CD4-positive, alpha-beta T cell treated with Interleukin-1 beta for 1 hour (primary cell): ENCODE measurements at regions not wholly inside any gene's neighbourhood (a gene's known extent, or its start where the extent isn't known, plus 50 kb on each side); places are given as distances from the start of the nearest gene placed in this dataset.

Experiments used
- DNase-seq, 2 donors: peaks; one replicate each; pipeline ENCODE4 v3.0.0-alpha.2; 2020 to 2022

GRCh38 chr2:191738003-191738402, 60.1 kb downstream of the NABP1 start:
- DNase-seq, result no peak

- no peak for DNase-seq
Measured at GRCh38 chr2:191738667-191739066, 60.7 kb downstream of the NABP1 start.

DNA sequence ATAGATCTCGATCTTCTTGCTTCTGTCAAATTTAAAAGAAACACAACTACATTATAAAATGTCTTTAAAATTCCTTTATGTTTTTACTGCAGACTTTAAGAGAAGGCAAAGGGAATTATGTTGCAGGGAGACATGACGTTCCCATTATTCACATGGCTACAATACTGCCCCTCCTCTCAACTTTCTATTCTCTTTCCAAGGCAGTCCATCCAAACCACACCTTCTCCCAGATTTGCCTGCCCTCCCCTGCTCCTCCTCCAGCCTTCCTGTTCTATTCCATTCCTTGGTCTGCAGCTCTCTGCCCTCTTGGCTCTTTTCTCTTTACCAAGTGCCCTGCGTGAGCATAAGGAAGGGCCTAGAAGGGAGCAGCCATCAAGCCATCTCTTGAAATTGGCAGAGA, 61.3 kb downstream of the NABP1 start:
- no peak for DNase-seq

- DNase-seq, result peak; percentile 12 to 56
Measured at GRCh38 chr2:191740016-191740419, 62.1 kb downstream of the NABP1 start.

DNA sequence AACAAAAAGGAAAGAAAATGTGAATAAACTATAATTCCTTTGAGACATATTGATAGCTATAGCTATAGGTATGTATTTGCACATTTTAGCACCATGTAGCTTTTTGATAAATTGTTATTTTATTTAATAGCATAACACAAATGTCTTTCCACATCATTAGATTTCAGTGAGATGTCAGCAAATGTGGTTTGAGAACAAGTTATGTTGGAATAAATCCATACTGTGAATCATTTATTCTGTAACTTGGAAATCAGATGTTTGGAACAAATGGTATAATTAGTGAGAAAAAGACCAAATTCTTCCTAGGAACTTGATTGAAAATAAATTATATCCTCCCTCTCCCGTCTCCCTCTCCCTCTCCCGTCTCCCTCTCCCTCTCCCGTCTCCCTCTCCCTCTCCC, 62.8 kb downstream of the NABP1 start:
- DNase-seq, result no peak

GRCh38 chr2:191746346-191747169, 68.6 kb downstream of the NABP1 start:
- DNase-seq, result no peak

DNA sequence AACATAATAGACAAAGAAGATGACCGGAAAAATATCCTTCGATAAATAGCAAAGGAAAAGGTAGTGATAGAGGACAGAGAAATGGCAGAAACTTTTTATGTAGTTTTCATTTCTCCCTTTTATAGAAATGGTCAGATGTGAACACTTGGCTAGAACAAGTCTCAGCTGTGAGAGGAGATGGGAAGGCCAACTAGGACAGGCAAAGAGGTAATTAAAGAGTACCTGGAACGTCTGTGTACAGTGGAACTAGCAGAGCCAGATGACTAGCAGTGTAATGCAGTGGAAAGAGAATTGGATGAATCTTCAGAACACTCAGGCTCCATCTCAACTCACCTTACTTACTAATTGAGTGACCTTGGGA, 69.2 kb downstream of the NABP1 start:
- DNase-seq, result no peak

DNA sequence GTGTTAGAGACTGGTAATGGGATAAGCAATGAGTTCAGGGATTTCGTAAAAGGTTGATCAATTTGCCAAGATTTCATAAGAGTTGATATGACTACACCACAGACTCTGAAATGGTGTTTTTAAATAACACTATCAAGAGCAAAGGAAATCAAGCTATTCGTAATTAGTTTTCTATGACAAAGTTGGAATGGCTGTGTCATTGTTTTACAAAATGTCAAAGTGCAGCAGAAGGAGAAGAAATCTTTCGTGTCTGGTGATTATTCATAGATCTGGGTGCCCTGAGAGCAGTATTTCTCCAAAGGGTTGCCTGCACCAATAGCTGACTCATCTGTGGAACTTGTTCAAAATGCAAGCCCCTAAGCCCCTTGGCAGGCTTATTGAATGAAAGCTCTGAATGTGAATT, 70.1 kb downstream of the NABP1 start:
- no peak for DNase-seq

- DNase-seq, result no peak
Measured at GRCh38 chr2:191748528-191749180, 70.7 kb downstream of the NABP1 start.

- DNase-seq, result no peak
Measured at GRCh38 chr2:191749181-191749540, 71.2 kb downstream of the NABP1 start.

DNA sequence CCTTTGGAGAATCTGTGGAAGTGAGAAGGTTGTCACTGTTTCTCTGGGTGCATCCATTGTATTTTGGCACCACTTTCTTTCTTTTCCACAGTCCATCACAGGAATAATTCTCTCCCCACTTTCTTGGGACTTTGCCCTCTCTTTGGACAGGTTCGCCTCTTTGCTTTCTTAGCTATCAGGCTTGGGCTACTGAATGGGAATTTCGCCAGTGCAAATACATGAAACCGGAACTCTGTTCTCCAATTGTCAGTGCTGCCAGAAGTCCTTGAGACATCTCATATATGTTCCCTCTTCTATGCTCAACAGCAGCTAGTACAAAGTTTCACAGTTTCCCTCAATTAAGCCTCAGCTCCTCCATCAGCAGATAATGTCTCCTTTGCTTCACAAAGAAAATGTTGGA, 76.2 kb downstream of the NABP1 start:
- DNase-seq, result no peak

DNA sequence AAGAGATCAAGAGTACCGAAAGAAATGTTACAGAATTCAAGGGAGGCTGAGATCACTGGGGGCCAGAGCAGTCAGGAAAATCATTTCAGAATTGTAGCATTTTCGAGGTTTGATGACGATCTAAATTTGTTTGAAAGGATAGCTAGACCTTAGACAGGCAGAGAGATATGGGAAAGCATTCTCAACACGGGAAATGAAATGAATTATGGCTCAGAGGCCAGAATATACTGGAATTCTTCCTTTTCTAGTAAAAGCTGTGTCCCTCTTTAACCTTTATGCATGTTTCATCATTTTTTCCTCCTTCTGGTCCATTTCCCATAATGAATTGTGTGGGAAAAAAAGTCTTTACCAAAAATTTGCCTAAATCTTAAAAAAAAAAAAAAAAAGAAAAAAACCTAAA, 78.8 kb downstream of the NABP1 start:
- DNase-seq, result no peak

- no peak for DNase-seq
Measured at GRCh38 chr2:191757208-191757607, 79.3 kb downstream of the NABP1 start.

- DNase-seq, result peak; percentile 51 to 53
Measured at GRCh38 chr2:191758518-191759507, 80.9 kb downstream of the NABP1 start.

GRCh38 chr2:191759680-191760079, 81.7 kb downstream of the NABP1 start:
- no peak for DNase-seq

DNA sequence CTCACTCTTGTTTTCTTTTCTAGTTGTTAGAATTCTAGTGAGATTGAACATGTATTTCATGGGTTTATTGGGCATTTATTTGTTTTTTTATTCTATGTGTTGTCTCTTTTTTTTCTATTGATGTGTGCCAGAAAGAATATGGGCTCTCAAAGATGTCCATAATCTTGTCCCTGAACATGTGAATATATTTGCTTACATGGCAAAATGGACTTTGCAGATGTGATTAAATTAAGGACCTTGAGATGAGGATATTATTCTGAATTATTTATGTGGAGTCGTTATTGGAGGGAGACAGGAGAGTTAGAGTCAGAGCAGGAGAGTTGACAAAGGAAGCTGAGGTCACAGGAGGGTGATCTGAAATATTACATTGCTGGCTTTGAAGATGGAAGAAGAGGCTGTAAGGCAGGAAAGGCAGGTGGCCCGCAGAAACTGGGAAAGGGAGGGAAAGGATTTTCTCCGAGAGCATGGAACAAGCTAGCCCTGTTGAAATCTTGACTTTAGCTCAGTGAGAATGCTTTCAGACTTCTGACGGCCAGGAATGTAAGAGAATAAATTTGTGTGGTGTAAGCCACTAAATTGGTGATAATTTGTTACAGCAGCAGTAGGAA, 82.8 kb downstream of the NABP1 start:
- no peak for DNase-seq

DNA sequence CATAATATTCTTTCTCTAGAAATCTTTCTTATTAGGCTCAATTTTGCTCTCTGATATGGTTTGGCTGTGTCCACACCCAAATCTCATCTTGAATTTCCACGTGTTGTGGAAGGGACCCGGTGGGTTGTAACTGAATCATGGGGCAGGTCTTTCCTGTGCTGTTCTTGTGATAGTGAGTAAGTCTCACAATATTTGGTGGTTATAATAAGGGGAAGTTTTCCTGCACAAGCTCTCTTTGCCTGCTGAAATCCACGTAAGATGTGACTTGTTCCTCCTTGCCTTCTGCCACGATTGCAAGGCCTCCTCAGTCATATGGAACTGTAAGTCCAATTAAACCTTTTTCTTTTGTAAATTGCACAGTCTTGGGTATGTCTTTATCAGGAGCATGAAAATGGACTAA, 73.8 kb downstream of the CAVIN2 start:
- no peak for DNase-seq

DNA sequence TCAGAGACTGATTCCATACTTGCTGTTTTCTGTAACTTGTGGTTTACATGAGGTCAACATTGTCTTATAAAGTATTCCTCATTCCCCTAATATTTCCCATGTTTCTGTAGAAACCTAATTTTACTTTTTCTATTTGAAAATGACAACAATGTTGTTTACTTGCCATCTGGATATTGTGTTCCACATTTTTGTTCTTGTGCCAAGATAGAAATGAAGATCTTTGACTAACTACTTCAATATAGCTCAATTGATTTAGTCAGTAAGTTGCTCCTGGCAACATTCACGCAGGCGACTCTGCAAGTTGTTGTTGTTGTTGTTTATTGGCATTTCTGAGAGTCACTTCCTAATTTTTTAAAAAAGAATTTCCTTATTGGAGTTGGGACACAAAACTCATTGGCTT, 69.5 kb downstream of the CAVIN2 start:
- DNase-seq, result no peak

DNA sequence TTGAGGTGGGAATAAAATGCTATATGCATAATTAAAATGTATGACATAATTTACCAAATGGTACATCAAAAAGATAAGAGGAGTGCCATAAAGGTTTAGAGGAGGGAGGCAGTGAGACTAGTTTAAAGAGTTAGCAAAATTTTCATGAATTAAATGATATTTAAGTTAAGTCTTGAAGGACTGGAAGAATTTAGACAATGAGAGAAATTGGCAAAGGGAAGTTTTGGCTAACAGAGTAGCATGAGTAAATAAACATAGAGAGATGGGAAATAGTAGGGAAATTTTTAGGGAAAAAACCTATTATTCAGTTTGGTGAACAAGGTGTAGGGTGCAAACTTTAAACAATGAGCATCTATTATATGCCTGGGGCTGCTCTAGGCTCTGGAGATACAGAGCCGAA, 68.8 kb downstream of the CAVIN2 start:
- no peak for DNase-seq

GRCh38 chr2:191782351-191782750, 64.5 kb downstream of the CAVIN2 start:
- no peak for DNase-seq

DNA sequence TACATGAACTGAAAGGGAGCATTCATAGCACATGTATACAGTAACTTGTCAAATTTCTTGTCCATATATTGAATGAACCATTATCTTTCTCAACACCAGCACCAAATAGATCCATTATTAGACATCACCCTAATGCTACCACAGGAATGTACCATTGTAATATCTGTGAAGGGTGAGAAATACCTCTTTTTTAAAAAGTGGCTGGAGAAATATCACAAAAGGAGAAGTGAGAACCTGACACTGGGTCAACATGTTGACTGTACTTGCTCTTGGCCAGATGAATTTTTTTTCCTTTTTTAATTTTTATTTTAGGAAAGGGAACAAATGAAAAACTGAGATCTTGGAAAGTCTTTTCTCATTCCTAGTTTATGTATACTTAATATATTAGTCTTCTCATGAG, 63.5 kb downstream of the CAVIN2 start:
- DNase-seq, result no peak
